CD4-positive, CD25-positive, alpha-beta regulatory T cell (primary cell): ENCODE measurements at regions not wholly inside any gene's neighbourhood (a gene's known extent, or its start where the extent isn't known, plus 50 kb on each side); places are given as distances from the start of the nearest gene placed in this dataset.

Experiments used
- ATAC-seq, 2 donors: fragments of 150-1000 bp; cut with Tn5 transposase; one replicate each; pipeline ENCODE4 v1.10.0; 2021; ENCODE audit warnings: low read depth in 2 of 2, moderate number of reproducible peaks in 2 of 2, moderate library complexity in 1 of 2
- DNase-seq, 3 donors: peaks; one replicate each; pipeline versions ENCODE4 v3.0.0 to v3.0.0-alpha.2; 2012 to 2022; ENCODE audit warnings: mixed read lengths in 1 of 3
- H3K27ac ChIP-seq: one replicate; pipeline ENCODE4 v1.7.0; 2013; ENCODE audit warnings: mild to moderate bottlenecking, low read length; ENCODE audit not compliant: insufficient read depth, poor library complexity, severe bottlenecking
- H3K27me3 ChIP-seq: one replicate; pipeline ENCODE4 v1.7.0; 2013; ENCODE audit warnings: low read length; ENCODE audit not compliant: control insufficient read depth, insufficient read depth
- H3K36me3 ChIP-seq: one replicate; pipeline ENCODE4 v1.7.0; 2013; ENCODE audit warnings: mild to moderate bottlenecking, low read length, moderate library complexity; ENCODE audit not compliant: control insufficient read depth, insufficient read depth
- H3K4me1 ChIP-seq: 2 replicates; pipeline ENCODE4 v1.7.0; 2013; ENCODE audit warnings: mild to moderate bottlenecking, low read length; ENCODE audit not compliant: insufficient read depth, control insufficient read depth, poor library complexity, severe bottlenecking
- H3K4me3 ChIP-seq: one replicate; pipeline ENCODE4 v1.7.0; 2013; ENCODE audit warnings: low read depth, mild to moderate bottlenecking, low read length, moderate library complexity
- H3K9me3 ChIP-seq, 2 experiments: 1 replicate in 1 of 2; 2 replicates in 1 of 2; pipeline ENCODE4 v1.7.0; 2013; ENCODE audit warnings: low read length in 2 of 2, mild to moderate bottlenecking in 1 of 2, moderate library complexity in 1 of 2; ENCODE audit not compliant: control insufficient read depth in 2 of 2
- H3K27ac Mint-ChIP-seq, 3 donors: one replicate each; pipeline ENCODE4 v1.8.0; 2020 to 2022; ENCODE audit warnings: mild to moderate bottlenecking in 3 of 3, mixed read lengths in 3 of 3, moderate library complexity in 2 of 3
- H3K27me3 Mint-ChIP-seq: one replicate; pipeline ENCODE4 v1.8.0; 2022; ENCODE audit warnings: mild to moderate bottlenecking, mixed read lengths
- H3K36me3 Mint-ChIP-seq: one replicate; pipeline ENCODE4 v1.8.0; 2020; ENCODE audit warnings: mixed read lengths
- H3K4me1 Mint-ChIP-seq, 4 donors: one replicate each; pipeline ENCODE4 v1.8.0; 2020 to 2022; ENCODE audit warnings: mixed read lengths in 4 of 4, mild to moderate bottlenecking in 1 of 4
- H3K4me3 Mint-ChIP-seq, 4 donors: one replicate each; pipeline ENCODE4 v1.8.0; 2020 to 2022; ENCODE audit warnings: mild to moderate bottlenecking in 4 of 4, mixed read lengths in 4 of 4, moderate library complexity in 3 of 4
- H3K9me3 Mint-ChIP-seq, 7 donors: one replicate each; pipeline ENCODE4 v1.8.0; 2020 to 2022; ENCODE audit warnings: mixed read lengths in 7 of 7, mild to moderate bottlenecking in 3 of 7, moderate library complexity in 2 of 7

DNA sequence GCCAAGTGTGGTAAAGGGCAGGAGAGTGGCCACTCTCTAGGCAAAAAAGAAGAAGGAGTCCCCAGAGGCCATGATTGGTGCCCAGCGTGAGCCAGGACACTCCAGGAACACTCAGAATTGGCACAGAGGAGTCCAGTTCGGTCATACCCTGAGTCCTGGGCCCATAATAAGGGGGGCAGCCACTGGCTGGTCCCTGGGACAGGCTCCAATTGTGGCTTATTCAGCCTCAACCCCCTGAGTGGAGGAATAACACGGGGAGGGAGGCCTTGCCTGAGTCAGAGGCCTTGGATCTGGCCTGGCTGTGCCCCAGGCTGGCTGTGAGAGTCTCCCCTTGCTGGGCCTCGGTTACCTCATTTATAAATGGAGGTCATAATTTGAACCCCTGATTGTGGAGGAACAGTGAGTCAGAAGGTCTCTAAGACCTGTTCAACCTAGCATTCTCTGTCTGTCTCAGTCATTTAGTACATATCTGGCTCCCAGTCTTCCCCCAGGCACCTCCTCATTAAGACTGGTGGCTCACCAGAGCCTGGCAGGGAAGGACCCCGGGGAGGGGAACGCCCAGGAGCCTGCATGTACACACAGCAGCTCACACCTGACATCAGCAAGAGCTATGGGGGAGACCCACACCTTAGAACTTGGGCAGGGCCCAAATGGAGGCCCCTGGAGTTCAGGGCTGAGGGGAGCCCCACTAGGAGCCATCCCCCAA, 95.9 kb upstream of the ATP2B2 start:
- H3K36me3 Mint-ChIP-seq: peaks cover 4% of the 10 kb centered on the region
- H3K4me1 Mint-ChIP-seq: peaks cover 16 to 46% (median 27%) of the 10 kb centered on the region in 4 donors
- H3K27me3 Mint-ChIP-seq: peaks cover 10% of the 10 kb centered on the region
- peak overlapping the region in 1 of 3 donors; percentile 74 for H3K27ac Mint-ChIP-seq
- H3K9me3 Mint-ChIP-seq: no peaks in the 10 kb centered on the region
- Histone ChIP-seq H3K27me3 (no peaks in the 10 kb centered on the region), H3K36me3 (no peaks in the 10 kb centered on the region), H3K4me3 (no peak overlapping the region), H3K4me1 (peaks cover 35% of the 10 kb centered on the region), H3K27ac (no peak overlapping the region), H3K9me3 (no peaks in the 10 kb centered on the region)
- ATAC-seq (no peak), DNase-seq (no peak)
- no peak overlapping the region for H3K4me3 Mint-ChIP-seq

DNA sequence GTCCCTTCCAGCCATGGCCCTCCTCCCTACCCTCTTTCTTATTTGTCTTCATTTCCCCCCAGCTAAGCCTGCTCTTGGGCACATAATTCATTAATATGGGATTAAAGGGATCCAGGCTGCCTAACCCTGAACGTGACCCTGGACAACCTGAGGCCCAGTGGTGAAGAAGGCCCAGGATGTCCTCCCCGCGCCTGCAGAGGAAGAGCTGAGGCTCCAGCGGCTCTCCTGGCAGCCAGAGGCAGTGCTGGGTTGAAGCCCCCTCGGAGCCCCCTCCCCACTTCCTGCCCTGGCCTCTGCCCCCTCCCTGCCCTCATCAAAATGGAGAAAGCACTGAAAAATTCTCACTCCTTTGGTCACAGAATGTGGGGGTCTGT, 96.5 kb upstream of the ATP2B2 start:
- Mint-ChIP-seq H3K27ac (peak overlapping the region in 1 of 3 donors; percentile 74), H3K36me3 (peaks cover 4% of the 10 kb centered on the region), H3K4me1 (peaks cover 16 to 51% (median 29%) of the 10 kb centered on the region in 4 donors), H3K4me3 (no peak overlapping the region), H3K27me3 (peaks cover 10% of the 10 kb centered on the region), H3K9me3 (no peaks in the 10 kb centered on the region)
- Histone ChIP-seq H3K27me3 (no peaks in the 10 kb centered on the region), H3K4me1 (peaks cover 35% of the 10 kb centered on the region), H3K27ac (no peak overlapping the region), H3K4me3 (no peak overlapping the region), H3K9me3 (no peaks in the 10 kb centered on the region), H3K36me3 (no peaks in the 10 kb centered on the region)
- DNase-seq: no peak
- no peak for ATAC-seq

- H3K27me3 ChIP-seq: no peaks in the 10 kb centered on the region
- no peaks in the 10 kb centered on the region for H3K36me3 ChIP-seq
- Mint-ChIP-seq H3K4me1 (peaks cover 16 to 51% (median 29%) of the 10 kb centered on the region in 4 donors), H3K36me3 (peaks cover 4% of the 10 kb centered on the region), H3K4me3 (peak overlapping the region in 3 of 4 donors; percentile 12 to 77 (median 59)), H3K27me3 (peaks cover 10% of the 10 kb centered on the region), H3K27ac (peak overlapping the region; percentile 15 to 87 (median 74)), H3K9me3 (no peaks in the 10 kb centered on the region)
- H3K27ac ChIP-seq: no peak overlapping the region
- no peak for ATAC-seq
- H3K4me1 ChIP-seq: peaks cover 35% of the 10 kb centered on the region
- no peaks in the 10 kb centered on the region for H3K9me3 ChIP-seq
- no peak for DNase-seq
- peak overlapping the region; percentile 76 for H3K4me3 ChIP-seq
These were observed 96.9 kb upstream of the ATP2B2 start for GRCh38 chr3:10602271-10602670.

DNA sequence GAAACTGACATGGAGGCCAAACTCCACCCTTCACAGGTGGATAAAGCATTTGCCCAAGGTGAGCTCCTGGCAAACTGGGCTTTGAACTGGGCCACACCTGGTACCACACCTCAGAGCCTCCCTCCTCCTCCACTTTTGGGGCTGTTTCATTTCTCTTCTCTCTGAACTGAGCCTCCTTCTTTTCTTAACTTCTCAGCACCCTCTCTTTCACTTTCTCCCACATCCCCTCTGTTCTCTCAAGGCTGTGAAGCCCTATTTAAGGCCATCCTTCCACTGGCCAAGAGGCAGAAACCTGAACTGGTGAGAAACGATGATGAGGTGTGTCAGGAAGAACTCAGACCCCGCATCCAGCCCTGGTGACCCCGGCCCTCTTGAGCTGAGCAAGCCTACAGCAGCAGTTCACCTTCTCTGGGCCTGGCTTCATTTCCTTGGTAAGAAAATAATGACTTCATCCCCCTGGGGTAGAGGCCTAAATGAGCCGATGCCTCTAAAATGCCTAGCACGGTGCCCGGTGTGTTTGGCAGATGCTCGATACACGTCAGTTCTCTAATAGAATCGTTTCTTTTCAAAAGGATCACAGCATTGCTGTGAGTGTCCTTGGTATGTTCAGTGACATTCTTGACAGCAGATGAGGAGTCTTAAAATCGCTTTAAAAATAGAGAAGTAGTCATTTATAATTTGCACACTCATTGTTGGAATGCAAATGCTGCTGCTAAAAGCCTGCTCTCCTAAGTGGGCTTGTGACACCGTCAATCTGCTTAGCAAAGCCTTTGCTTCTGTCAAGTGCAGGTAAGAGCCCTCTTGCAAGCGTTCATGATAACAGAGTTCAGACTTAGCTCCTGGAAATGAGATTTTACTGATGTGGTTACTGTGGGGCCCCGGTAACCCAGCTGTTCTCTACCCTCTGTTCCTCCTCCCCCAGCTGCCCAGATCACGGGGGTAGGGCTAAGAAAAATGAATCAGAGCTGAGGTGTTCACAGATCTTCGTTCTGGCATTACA, 97.7 kb upstream of the ATP2B2 start:
- H3K9me3 ChIP-seq: no peaks in the 10 kb centered on the region
- peak overlapping the region; percentile 38 for H3K27ac ChIP-seq
- Mint-ChIP-seq H3K4me3 (peak overlapping the region; percentile 59 to 89 (median 78)), H3K9me3 (no peaks in the 10 kb centered on the region), H3K36me3 (peaks cover 4% of the 10 kb centered on the region), H3K27ac (peak overlapping the region; percentile 74 to 87 (median 82)), H3K27me3 (peaks cover 10% of the 10 kb centered on the region), H3K4me1 (peaks cover 16 to 54% (median 29%) of the 10 kb centered on the region in 4 donors)
- no peaks in the 10 kb centered on the region for H3K27me3 ChIP-seq
- H3K4me3 ChIP-seq: peak overlapping the region; percentile 76
- no peaks in the 10 kb centered on the region for H3K36me3 ChIP-seq
- peak; percentile 38 to 85 (median 82) for DNase-seq
- ATAC-seq: peak; percentile 99
- peaks cover 35% of the 10 kb centered on the region for H3K4me1 ChIP-seq

DNA sequence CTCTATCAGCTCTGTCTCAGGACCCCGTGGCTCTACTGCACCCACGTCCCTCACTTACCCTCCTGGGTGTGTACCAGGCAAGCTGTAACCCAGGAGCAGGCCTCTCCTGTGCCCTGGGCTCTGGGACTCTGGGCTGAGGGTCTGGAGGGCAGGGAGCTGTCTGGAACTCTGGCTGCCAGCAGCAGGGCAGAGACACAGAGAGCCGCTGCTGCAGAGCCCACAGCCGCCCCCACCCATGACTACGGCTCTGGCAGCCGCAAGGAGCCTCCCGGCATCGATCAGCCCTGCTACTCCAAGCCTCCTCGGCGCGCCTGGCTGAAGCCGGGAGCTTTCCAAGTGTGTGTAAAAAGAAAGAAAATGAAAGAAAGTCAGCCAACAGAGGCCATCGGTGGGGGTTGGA, 103.7 kb upstream of the ATP2B2 start:
- Mint-ChIP-seq H3K4me3 (no peak overlapping the region), H3K27me3 (peaks cover 7% of the 10 kb centered on the region), H3K27ac (no peak overlapping the region), H3K4me1 (peaks cover 7 to 24% (median 10%) of the 10 kb centered on the region in 4 donors), H3K9me3 (peaks cover 0 to 24% (median 3%) of the 10 kb centered on the region in 7 donors), H3K36me3 (peaks cover 4% of the 10 kb centered on the region)
- DNase-seq (no peak), ATAC-seq (no peak)
- Histone ChIP-seq H3K4me1 (peaks cover 4% of the 10 kb centered on the region), H3K9me3 (peaks cover 5 to 21% of the 10 kb centered on the region in 2 experiments), H3K27me3 (peaks cover 6% of the 10 kb centered on the region), H3K27ac (no peak overlapping the region), H3K4me3 (no peak overlapping the region), H3K36me3 (no peaks in the 10 kb centered on the region)

DNA sequence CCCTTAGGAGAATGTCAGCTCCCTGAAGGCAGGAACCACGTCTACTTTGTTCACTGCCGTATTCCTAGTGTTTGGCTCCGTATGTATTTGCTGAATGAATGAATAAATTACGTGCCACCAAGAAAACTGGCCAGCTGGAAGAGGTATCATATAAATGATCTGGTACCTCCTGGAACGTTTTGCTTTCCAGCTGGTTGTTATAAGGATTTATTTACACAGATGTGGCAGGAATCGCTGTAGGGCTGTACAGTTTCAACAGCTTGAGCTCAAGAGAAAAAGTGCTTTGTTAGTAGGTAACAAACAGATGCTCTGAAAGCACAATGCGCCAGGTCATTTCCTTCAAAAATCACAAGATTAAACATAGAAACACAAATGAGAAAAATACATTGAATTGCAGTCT, 108.8 kb upstream of the ATP2B2 start:
- H3K36me3 Mint-ChIP-seq: no peaks in the 10 kb centered on the region
- Histone ChIP-seq H3K36me3 (no peaks in the 10 kb centered on the region), H3K4me1 (no peaks in the 10 kb centered on the region), H3K27ac (no peak overlapping the region), H3K4me3 (no peak overlapping the region), H3K27me3 (peaks cover 6% of the 10 kb centered on the region), H3K9me3 (peaks cover 5 to 21% of the 10 kb centered on the region in 2 experiments)
- no peaks in the 10 kb centered on the region for H3K4me1 Mint-ChIP-seq
- no peak for DNase-seq
- no peak overlapping the region for H3K27ac Mint-ChIP-seq
- no peak for ATAC-seq
- H3K9me3 Mint-ChIP-seq: peaks cover 0 to 32% (median 6%) of the 10 kb centered on the region in 7 donors
- H3K4me3 Mint-ChIP-seq: no peak overlapping the region
- peaks cover 13% of the 10 kb centered on the region for H3K27me3 Mint-ChIP-seq

DNA sequence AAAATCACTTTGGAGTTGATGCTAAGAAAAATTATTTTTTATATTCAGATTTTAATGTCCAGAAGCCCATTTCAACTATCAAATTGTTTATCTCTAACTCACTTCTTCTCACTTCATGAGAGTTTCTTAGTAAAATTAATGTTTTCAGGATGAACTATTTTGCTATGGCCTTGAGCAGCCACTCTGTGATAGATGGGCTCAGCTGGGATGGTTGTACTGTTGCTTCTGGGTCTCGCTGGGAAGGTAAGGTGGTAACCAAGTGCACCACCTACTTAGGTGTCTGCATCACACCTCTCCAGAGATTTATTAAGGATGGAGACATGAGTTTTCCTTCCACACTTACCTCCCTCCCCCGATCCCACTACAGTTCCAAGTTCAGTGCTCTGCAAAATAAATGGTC, 110.3 kb upstream of the ATP2B2 start:
- peaks cover 6% of the 10 kb centered on the region for H3K27me3 ChIP-seq
- no peaks in the 10 kb centered on the region for H3K4me1 ChIP-seq
- Mint-ChIP-seq H3K9me3 (peaks cover 0 to 32% (median 6%) of the 10 kb centered on the region in 7 donors), H3K27ac (no peak overlapping the region), H3K27me3 (peaks cover 13% of the 10 kb centered on the region), H3K36me3 (no peaks in the 10 kb centered on the region), H3K4me3 (no peak overlapping the region), H3K4me1 (peaks cover 0 to 3% (median 0%) of the 10 kb centered on the region in 4 donors)
- DNase-seq: no peak
- no peaks in the 10 kb centered on the region for H3K36me3 ChIP-seq
- ATAC-seq: no peak
- H3K9me3 ChIP-seq: peaks cover 5 to 21% of the 10 kb centered on the region in 2 experiments
- H3K4me3 ChIP-seq: no peak overlapping the region
- no peak overlapping the region for H3K27ac ChIP-seq
